ENCODE measurements at regions not wholly inside any gene's neighbourhood (a gene's known extent, or its start where the extent isn't known, plus 50 kb on each side); places are given as distances from the start of the nearest gene placed in this dataset.

DNA sequence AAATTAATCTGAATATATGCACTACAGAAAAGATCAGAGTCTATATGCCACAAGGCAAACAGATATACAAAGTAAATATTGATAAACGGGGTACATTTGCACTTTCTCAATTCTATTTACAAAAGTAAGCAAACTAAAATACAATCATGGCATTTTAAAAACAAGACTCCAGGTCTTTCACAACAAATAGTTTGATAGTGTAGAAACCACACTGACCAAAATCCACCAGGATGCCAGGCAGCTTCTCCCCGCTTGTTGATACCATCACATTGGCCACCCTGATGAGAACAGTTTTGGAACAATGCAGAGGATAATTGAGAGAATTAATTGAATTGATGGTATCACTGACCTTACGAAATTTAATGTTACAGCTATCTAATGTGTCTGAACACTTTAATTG lies 190.6 kb upstream of the TMCO5A start:
- no peaks in the 10 kb centered on the region for H3K27me3 ChIP-seq
- H3K27ac ChIP-seq = no peak overlapping the region
- peaks cover 0 to 3% of the 10 kb centered on the region in 2 donors for H3K9me3 ChIP-seq
- DNase-seq = no peak
- no peaks in the 10 kb centered on the region for H3K4me1 ChIP-seq
- no peak overlapping the region for H3K4me3 ChIP-seq
- TF ChIP-seq POLR2A (IDR thresholded peaks at IDR 0.05) = no peak
- TF ChIP-seq, protein P1, sequence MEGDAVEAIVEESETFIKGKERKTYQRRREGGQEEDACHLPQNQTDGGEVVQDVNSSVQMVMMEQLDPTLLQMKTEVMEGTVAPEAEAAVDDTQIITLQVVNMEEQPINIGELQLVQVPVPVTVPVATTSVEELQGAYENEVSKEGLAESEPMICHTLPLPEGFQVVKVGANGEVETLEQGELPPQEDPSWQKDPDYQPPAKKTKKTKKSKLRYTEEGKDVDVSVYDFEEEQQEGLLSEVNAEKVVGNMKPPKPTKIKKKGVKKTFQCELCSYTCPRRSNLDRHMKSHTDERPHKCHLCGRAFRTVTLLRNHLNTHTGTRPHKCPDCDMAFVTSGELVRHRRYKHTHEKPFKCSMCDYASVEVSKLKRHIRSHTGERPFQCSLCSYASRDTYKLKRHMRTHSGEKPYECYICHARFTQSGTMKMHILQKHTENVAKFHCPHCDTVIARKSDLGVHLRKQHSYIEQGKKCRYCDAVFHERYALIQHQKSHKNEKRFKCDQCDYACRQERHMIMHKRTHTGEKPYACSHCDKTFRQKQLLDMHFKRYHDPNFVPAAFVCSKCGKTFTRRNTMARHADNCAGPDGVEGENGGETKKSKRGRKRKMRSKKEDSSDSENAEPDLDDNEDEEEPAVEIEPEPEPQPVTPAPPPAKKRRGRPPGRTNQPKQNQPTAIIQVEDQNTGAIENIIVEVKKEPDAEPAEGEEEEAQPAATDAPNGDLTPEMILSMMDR (IDR thresholded peaks at IDR 0.05) = no peak
- intact Hi-C loops (cut with DNase I; ENCODE audit: low total_unique reads) = no loop called here
- H3K36me3 ChIP-seq = no peaks in the 10 kb centered on the region

DNA sequence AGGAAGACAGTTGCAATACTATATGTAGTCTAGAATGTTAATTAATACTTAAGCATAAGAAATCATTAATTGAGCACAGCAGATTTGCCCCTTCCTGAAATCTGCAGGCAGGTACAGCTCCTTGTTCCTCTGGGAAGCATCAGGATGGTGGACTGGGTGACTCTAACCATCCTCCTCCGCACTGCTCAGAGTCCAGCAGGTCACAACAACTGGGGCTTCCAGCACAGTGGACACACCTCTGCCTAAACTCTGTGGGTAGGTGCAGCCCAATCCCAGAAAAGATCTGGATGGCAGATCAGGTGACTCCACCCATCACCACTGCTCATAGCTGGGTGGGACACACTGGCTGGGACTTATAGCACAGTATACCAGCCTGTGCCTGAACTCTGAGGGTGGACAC lies 189.9 kb upstream of the TMCO5A start:
- Histone ChIP-seq H3K4me1 (no peaks in the 10 kb centered on the region), H3K27me3 (no peaks in the 10 kb centered on the region), H3K27ac (no peak overlapping the region), H3K9me3 (peaks cover 0 to 3% of the 10 kb centered on the region in 2 donors), H3K4me3 (no peak overlapping the region), H3K36me3 (no peaks in the 10 kb centered on the region)
- TF ChIP-seq, protein P1 (IDR thresholded peaks at IDR 0.05) = no peak
- TF ChIP-seq POLR2A (IDR thresholded peaks at IDR 0.05) = no peak
- intact Hi-C loops (cut with DNase I; ENCODE audit: low total_unique reads) = no loop called here
- DNase-seq = no peak

DNA sequence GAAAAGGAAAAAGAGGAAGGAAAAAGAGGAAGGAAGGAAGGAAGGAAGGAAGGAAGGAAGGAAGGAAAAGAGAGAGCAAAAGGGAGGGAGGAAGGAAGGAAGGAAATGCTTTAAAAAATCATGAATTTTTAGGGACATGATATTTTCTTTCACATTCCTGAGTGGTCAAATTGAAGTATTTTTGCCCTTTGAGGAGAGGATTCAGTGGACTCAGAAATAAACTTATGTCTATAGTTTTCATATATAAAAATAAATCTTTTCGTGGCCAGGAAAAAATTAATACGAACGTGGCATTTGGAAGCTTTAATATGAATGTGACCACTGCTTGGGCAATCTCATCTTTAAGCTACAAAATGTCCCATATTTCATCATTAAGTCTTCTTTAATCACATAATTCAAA lies 183.0 kb upstream of the TMCO5A start:
- TF ChIP-seq, protein P1 (IDR thresholded peaks at IDR 0.05) = no peak
- TF ChIP-seq POLR2A (IDR thresholded peaks at IDR 0.05) = no peak
- Histone ChIP-seq H3K27ac (no peak overlapping the region), H3K27me3 (no peaks in the 10 kb centered on the region), H3K4me3 (no peak overlapping the region), H3K36me3 (no peaks in the 10 kb centered on the region), H3K9me3 (peaks cover 0 to 3% of the 10 kb centered on the region in 2 donors), H3K4me1 (no peaks in the 10 kb centered on the region)
- intact Hi-C loops (cut with DNase I; ENCODE audit: low total_unique reads) = no loop called here
- DNase-seq = no peak

DNA sequence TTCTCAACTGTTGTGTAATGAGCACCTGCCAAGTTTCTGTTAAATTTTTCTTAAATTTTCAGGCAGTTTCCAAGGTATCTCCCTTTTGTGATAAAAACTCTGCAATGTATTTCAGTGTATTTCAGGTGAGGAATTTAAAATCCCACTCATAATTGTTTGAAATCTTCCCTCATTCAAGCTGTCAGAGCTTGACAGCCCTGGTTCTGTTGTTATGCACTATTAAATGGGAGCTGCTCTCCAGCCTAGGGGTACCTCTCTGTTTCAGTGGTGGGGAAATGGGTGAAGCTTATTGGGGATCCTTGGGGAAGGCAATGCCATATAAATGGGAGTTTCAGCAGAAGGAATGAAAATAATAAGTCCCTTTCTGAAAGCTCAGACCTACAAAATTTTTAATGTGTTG lies 178.0 kb upstream of the TMCO5A start:
- Histone ChIP-seq H3K27ac (no peak overlapping the region), H3K27me3 (no peaks in the 10 kb centered on the region), H3K4me1 (no peaks in the 10 kb centered on the region), H3K36me3 (no peaks in the 10 kb centered on the region), H3K9me3 (no peaks in the 10 kb centered on the region), H3K4me3 (no peak overlapping the region)
- TF ChIP-seq, protein P1 (IDR thresholded peaks at IDR 0.05) = no peak
- no peak for TF ChIP-seq POLR2A (IDR thresholded peaks at IDR 0.05)
- no peak for DNase-seq
- intact Hi-C loops (cut with DNase I; ENCODE audit: low total_unique reads) = no loop called here

DNA sequence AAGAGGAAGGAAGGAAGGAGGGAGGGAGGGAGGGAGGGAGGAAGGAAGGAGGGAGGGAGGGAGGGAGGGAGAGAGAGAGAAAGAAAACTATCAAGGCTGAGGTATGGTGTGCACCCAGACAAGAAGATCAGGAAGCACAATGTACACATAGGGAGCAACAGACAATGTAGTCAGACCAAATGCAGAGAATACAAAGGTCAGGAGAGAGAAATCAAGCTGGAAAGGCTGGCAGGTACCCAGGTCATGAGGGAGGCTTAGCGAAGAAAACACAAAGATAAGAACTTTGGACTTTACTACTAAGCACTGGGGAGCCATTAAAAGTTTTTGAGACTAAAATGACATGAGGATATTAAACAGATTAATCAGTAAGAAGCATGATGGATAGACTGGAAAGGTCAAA lies 176.0 kb upstream of the TMCO5A start:
- intact Hi-C loops (cut with DNase I; ENCODE audit: low total_unique reads) = no loop called here
- Histone ChIP-seq H3K9me3 (no peaks in the 10 kb centered on the region), H3K4me3 (no peak overlapping the region), H3K27ac (no peak overlapping the region), H3K4me1 (no peaks in the 10 kb centered on the region), H3K27me3 (no peaks in the 10 kb centered on the region), H3K36me3 (no peaks in the 10 kb centered on the region)
- TF ChIP-seq, protein P1 (IDR thresholded peaks at IDR 0.05) = no peak
- no peak for TF ChIP-seq POLR2A (IDR thresholded peaks at IDR 0.05)
- DNase-seq = no peak
